ENCODE measurements at regions not wholly inside any gene's neighbourhood (a gene's known extent, or its start where the extent isn't known, plus 50 kb on each side); places are given as distances from the start of the nearest gene placed in this dataset.

DNA sequence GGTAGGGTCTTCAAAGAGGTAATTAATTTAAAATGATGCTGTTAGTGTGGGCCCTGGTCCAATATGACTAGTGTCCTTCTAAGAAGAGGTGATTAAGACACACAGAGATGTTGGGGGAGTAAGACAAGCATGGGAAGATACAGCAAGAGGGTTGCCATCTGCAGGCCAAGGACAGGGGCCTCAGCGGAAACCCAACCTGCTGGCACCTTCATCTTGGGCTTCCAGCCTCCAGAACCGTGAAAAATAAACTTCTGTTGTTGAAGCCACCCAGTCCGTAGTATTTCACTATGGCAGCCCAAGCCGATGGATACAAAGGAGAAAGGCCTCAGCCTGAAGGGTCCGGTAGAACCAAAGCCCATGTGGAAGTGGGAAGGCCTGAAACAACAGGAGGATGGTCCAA, 161.7 kb upstream of the UBE2E1 start:
- no peak for DNase-seq (ENCODE audit: low read depth)

DNA sequence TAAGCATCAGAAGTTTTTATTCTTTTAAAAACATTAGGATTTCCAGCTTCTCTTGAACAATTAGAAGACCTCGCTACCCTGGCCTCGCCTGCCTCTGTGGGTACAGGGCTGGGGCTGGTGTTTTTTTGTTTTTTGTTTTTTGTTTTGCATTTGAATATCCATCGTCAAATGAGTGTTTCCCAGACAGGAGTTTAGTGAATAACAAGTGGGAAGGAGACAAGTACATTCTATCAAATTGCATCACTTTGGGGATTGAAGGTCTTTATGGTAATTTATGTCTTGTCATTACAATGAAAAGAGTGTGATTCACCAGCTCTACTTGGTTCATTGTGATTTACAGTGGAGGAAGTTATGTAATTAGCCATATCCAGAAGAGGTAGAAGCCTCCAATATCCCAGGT, 161.1 kb upstream of the UBE2E1 start:
- no peak for DNase-seq (ENCODE audit: low read depth)

DNA sequence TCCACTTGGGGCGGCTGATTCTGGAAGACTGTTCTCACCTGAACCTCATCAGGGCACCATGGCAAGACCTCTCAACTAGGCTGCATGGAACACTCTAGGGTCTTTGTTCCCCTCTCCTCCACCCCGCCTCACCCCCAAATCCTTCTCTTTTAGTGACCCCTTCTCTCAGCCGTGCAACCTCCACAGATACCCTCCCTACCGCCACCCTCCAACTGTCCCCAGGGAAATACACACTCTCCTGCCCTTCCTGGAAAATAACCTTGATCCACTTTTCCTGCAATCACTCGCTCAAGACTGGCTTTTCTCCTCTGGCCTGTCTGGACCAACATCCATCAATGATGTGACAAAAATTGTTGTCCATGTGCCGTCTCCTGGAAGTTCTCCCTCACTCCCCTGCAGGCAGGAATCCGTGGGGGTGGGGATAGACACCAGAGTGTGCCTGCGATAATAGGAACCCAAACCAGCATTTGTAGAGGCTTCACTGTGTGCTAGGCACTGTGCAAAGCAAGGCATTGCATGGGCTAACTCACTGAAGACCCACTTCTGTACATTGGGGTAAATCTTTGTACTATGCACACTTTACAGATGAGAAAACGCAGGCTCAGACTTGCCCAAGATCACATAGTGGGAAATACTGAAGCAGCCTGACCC, 160.1 kb upstream of the UBE2E1 start:
- no peak for DNase-seq (ENCODE audit: low read depth)

DNA sequence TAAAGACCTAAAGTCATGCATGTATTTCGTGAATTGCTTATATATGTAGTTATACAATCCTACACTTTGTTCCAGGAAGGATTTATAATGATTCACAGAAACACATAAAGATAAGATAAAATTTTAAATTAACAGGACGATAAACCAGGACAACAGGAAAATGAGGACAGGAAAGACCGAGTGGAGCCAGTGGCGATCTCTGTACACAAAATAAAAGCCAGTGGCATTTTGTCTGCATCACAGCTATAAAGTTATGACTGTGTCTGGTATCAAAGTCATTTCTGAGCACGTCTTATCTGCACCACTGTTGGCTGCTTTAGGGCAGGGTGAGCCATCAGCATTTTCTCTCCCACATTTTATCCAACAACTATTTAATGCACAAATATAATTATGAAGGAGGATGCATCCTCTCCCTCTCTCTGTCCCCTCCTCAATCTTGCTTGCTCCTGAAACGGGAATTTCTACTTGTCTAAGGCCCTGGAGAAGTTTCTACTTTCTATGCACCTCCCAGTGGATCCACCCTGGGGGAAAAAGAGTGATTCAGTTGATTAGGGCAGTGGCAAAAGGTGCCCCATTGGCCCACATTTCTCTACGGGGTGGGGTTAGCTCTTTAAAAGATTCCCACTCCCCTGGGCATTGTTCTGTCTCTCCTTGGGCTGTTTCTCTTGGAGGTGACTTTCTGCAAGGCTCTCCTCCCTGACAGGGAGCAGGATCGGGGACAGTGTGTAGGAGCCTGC, 159.4 kb upstream of the UBE2E1 start:
- no peak for DNase-seq (ENCODE audit: low read depth)

DNA sequence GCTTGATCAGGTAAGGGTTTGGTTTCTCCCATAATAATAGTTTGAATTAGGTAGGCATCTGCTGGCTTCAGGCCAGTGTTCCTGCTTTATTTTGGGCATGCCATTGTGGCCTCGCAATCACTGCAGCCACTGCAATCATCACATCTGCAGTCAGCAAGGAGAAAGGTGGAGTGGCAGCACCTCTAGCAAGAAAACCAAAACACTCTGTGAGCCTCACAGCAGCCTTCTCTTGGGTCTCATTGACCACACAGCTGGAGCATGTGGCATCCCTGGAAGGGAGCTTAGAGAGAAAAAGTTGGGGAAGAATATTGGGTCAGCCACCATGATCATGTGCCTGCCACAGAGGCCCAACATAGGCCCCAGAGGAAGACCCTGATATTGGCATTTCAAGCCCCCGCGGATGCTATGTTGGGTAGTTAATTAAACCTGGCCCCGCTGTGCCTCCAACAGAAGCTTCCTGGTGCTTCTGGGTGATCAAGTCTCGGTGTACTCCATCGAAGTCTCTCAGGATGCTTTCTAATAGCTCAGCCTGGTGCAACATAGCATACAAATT, 158.0 kb upstream of the UBE2E1 start:
- no peak for DNase-seq (ENCODE audit: low read depth)

DNA sequence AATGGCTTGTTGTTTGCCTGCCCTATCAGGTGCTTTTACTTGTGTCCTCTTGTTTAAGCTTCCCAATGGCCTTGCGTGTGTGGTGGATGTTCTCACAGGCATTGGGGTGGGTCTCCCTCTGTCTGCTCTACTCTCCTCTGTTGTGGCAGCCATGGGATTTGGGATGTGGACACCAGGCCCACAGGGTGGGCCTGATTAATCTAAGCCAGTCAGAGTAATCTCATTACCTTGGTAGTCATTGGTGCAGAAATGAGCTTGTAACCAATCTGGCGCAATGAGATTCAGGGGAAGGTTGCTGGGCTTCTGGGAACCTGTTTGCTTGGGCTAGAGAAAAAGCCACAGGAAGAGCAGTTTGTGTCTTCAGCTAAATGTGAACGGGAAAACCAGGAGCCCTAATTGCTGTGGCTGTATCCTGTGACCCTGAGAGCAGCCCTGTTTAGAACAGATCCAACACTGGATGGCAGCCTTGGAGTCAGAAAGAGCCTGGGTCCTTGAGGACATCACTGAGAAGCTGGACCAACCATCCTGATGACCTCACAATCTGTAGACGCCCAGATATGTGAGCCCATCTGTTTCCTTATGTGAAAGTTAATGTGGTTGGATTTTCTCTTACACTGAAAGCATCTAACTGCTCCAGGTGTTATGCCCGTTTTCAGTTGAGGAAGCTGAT, 157.3 kb upstream of the UBE2E1 start:
- DNase-seq (ENCODE audit: low read depth): peak; percentile 24

DNA sequence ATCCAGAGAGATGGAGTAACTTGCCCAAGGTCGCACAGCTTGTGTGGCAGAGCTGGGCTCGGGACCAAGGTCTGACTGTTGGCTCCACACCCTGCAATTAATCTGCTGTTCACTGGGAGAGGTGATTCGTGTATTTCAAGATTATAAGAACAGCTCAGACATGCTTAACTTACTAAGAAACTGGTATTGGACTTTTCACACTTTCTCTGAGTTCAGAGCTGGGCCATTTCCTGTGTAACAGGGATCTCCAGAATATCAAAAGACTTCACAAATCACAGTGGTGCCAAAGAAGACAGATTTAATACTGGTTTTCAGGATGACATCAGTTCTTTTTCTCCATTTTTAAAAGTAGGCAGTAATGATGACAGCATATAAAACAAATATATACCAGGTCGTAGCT, 156.8 kb upstream of the UBE2E1 start:
- no peak for DNase-seq (ENCODE audit: low read depth)

DNA sequence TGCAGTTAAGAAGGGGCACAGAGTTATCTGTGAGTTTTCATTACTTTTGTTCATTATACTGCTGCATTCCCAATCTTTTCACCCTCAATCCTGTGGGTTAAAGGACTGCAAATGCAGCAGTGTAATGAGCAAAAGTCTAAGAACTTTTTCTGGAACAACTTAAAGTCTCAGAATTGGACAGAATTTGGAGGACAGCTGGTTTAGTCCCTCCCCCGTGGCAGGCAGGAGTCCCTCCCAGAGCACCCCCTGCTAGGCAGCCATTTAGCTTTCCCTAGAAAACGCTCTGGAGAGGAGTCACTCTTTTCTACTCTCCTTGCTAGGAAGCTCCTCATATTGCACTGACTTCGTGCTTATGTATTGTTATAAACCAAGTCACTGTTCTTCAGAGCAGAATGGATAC, 156.3 kb upstream of the UBE2E1 start:
- DNase-seq (ENCODE audit: low read depth): no peak

DNA sequence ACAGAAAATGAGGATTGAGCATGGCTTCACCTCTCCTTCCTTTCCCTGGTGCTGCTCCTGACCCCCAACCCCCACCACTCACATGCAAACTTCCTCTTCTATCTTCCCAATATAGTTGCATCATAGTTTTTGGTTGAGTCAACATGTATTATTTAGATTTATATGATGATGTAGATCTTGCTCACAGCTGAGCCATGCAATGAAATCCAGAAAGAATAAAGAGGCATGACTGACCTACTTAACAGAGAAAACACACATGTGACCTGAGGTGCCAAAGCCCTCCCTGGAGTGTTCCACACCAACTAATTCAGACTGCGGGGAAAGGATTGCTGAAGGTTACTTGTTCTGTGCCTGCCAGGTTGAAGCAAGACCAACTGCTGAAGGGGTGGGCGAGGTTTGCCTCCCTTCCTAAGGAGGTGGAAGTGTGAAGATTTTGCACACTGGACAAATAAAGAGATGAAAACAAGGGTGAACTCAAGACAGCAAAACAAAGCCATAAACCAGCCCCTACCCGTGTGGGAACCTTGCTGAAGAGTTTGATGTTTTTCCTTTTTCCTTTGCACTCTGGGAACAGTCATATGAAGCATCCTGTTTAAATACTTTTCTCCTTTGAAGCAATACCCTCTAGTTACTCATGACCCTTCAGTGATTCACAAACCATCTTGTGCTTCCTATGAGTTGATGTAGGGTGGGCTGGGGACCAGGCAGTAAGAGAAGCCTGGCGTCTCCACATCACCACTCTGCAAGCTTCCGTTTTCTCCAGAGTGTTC, 155.2 kb upstream of the UBE2E1 start:
- DNase-seq (ENCODE audit: low read depth): peak; percentile 73

DNA sequence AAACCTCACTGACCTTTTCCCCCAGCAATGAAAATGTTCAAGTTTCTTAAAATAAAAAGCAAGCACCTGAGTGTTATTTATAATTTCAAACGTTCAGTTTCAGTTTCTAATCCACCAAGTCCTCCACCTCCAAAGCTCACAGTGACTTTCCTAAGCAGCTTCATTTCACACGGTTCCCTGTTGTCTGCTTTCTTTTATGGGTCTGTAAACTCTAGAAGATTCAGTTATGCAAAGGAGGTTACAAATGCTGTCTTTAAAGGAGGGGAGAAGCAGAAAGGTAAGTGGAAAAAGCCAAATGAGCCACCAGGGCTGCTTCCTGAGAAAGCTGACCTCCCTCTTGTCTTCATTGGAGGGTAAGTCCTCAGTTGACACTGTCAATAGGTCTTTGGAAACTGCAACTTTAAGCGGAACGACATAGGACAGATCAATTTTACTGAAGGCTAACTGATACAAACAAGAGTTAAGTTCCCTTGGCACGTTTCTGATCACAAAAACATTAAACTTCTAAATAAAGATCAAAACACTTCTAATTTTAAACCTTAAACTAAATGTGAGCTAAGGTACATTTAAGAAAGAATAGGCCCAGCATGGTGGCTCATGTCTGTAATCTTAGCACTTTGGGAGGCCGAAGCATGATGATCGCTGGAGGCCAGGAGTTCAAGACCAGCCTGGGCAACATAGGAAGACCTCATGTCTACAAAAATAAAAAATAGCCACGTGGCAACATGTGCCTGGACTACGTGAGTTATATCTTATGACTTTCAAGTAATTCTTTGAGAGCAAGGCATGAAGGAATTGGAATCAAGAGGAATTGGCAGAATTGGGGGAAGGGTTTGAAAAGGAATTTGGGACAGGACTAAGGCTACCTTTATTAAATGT, 151.9 kb upstream of the UBE2E1 start:
- DNase-seq (ENCODE audit: low read depth): no peak

DNA sequence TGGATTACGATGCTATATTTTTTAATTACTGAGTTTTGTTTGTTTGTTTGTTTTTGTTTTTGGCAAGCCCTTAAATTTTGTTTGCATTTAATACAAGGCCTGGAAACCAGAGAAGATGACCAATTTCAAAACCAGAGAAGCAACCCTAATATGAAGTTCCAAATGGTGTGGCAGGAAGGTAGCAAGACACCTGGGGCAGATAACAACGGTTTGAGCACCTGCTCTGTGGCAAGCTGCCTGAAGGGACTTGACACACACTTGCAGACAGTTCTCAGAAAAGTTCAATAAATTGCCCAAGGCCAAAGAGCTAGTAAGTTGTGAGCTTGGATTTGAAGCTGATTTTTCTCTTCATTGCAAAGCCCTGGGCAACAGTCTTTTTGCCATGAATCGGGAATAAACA, 151.2 kb upstream of the UBE2E1 start:
- no peak for DNase-seq (ENCODE audit: low read depth)

DNA sequence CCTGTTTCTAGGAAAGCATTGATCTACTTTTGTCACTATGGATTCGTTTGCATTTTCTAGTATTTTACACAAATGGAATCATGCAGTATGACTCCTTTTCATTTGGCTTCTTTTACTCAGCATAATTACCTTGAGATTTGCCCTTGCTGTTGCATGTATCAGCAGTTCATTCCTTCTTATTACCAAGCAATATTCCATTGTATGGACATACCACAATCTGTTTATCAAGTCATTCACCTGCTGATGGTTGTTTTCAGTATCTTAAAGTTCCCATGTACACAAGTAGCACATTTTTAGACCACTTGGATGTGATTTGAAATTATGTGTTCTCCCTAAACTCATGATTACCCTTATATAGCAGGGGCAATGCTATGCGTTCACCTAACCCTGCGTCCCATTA, 150.0 kb upstream of the UBE2E1 start:
- no peak for DNase-seq (ENCODE audit: low read depth)

DNA sequence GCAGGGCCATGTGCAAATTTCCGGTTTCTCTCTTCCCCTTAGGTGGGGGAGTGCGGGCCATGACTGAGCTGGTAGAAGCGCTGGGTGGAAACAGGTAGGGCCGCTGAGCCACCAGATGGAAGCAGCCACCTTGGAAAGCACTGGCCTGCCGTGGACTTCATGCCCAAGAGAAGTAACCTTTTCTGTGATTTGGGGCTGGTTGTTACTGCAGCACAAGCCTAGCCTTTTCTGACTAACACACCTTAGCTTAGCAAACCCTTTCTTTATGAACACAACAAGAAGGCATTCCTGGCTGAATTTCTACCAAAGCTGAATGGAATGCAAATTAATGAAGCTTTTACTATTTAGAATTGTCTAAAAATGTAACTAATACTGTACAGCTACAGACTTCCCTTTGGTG, 149.6 kb upstream of the UBE2E1 start:
- no peak for DNase-seq (ENCODE audit: low read depth)

DNA sequence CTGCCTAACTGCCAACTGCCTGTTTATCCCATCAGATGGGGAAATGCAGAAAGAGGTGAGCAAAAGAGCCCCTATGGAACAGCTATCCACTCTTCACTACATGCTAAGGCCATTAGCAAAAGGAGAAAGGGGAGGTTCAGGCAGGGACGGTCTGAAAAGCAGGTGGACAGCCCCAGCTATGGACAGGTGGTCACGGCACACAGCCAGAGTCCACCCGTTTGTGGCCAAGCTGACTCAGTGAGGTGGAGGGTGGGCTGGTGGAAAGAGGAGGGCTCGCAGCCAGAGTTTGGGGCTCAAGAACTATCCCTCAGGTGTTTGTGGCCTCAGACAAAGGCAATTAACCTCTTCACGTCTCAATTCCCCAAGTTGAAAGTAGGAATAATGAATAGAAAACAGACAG, 148.9 kb upstream of the UBE2E1 start:
- no peak for DNase-seq (ENCODE audit: low read depth)

DNA sequence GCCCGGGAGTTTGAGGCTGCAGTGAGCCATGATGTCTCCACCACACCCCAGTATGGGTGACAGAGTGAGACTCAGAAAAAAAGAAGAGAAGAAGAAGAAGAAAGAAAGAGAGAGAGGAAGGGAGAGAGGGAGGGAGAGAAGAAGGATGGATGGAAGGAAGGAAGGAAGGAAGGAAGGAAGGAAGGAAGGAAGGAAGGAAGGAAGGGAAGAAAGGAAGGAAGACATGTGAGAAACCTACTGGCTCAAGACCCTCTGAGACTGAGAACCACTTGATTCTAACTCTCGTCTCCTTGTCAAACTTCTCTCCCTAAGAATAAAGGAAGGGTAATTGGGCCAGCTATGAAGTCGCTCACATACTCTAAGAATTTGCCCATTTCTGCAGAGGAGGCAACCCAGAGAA, 148.1 kb upstream of the UBE2E1 start:
- DNase-seq (ENCODE audit: low read depth): no peak

DNA sequence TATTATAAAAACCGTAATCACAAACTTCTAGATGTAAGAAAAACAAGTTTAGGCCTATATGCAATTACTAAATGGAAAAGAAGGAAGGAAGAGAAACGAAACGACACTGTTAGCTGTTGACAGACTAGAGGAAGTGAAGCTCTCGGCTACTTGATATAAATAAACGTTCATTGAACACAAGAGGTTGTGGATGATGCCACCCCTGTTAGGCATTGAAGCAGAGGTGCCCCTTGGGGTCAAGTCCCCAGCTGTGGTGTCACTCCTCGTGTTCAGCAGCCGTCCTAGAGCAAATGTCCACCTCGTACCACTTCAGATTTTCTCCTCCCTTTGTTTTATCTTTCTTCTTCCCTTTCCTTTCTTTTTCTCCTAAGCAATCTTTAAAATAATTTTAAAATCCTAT, 146.5 kb upstream of the UBE2E1 start:
- no peak for DNase-seq (ENCODE audit: low read depth)

DNA sequence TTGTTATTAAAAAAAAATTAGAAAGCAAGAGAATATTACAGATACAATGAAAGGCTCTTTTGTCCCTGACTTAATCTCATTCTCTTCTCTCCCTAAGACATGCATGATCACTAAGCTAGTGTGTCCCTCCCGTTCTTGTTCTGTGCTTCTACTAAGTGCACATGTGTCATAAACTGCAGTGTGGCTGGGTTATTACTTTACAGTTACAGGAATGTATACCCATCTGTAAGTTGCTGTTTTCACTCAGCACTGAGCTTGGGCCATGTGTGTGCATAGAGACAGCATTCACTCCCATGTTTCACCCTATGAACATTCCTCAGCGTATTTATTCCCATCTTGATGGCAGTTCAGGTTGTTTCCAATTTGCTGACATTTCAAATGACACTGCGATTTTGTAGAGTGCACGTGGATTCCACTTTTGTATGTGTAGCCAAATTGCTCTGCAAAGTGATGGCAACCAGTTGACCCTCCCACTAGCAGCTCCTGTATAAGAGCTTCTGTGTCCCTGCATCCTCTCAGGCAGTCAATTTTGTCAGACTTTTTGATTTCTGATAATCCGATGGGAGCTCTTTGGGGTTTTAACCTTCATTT, 145.8 kb upstream of the UBE2E1 start:
- DNase-seq (ENCODE audit: low read depth): no peak

DNA sequence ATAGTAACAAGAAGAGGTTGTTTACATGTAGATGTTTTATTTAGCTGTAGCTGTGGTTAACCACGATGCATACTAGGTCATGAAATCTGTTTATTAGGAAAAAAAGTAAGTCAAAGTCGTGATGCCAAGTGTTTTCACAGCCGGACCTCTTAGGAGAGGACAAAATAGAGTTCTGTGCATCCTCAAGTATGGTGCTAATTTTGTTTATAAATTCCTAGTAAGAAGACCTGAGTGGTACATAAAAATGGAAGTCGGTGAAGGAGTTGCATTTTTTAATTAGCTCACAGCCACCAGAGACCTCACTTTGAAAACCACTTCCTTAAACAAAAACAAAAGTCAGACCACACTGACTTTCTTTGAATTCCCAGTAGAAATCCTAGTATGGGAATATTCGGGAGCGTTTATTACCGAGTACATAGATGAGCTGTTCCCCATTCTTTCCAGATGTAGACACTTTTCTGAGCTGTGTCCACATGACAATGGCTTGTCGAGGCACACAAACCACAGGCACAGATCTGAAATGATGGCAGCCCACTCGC, 143.6 kb upstream of the UBE2E1 start:
- peak; percentile 62 for DNase-seq (ENCODE audit: low read depth)

DNA sequence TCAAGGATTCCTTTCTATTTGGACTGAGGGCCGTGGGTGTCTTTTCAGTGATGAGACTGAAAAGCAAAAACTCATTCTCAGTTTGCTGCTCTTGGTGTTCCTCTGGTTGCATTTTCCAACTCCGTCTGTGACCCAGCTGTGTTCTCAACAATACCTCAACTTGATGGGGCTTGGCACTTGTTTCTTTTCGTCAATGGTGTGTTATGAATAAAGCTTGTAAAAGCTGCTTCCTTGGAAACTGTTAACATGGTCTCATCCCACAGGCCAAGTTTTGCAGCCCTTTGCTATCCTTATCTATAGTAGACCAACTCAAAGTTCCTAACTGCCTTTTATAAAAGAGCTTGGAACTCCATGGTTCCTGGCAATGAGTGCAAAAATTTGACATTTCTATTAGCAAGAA, 142.5 kb upstream of the UBE2E1 start:
- DNase-seq (ENCODE audit: low read depth): no peak

DNA sequence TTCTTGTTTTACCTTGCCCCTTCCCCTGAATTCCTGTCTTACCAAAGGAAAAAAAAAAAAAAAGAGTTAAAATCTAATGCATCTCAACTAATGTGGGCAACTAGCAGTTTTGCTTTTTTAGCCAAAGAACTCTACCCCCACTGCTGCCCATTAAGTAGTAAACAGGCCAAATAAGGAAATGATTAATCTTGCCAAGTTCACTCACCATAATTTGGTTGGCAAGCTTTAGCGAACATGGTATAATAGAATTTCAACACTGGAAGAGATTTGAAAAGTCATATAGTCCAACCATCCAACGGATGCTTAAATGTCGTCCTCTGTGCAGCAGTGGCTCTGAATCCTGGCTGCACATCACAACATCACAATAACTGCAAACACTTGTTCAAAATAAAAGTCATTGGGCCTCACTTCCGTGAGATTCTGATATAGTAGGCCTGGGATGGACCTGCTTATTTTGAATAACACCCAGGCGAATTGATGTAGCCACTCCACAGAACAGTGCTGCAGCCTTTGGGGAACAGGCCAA, 142.0 kb upstream of the UBE2E1 start:
- peak; percentile 70 for DNase-seq (ENCODE audit: low read depth)

Measured in fibroblast of gingiva (primary cell).